M059J (cell line): ENCODE measurements at regions not wholly inside any gene's neighbourhood (a gene's known extent, or its start where the extent isn't known, plus 50 kb on each side); places are given as distances from the start of the nearest gene placed in this dataset.

Source experiments
- DNase-seq: peaks from one replicate; pipeline ENCODE4 v3.0.0-alpha.2; 2012; ENCODE audit warnings: low read depth

DNA sequence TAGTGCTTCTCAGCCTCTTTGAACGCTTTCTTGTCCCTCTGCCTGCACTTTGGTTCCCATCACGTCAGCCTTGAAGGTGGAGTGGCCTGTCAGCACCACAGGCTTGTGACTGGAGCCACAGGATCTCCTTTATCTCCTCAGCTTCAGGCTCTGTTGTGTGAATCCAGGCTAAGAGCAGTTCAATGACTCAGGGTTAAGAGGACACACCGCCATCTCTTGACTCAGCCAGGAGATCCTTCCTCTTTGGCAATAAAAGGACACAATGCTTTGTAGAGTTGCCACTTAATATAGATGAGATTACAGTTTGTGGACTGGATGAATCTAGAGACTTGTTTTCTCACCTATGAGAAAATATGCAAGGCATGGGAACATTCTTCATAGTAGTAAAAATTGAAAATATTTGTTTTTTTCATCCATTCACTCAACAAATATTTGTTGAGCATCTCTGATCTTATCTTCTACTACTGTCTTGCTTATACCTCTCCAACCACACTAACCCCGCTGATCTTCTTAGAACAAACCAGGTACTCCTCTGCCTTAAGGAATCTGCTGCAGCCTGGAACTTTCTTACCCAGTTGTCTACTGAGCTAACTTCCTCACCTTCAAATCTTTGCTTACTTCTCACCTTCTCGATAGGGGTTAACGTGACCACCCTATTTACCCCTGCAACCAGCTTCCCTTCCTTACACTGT lies 62.3 kb downstream of the UCHL1 start:
- DNase-seq, result peak; percentile 91

DNA sequence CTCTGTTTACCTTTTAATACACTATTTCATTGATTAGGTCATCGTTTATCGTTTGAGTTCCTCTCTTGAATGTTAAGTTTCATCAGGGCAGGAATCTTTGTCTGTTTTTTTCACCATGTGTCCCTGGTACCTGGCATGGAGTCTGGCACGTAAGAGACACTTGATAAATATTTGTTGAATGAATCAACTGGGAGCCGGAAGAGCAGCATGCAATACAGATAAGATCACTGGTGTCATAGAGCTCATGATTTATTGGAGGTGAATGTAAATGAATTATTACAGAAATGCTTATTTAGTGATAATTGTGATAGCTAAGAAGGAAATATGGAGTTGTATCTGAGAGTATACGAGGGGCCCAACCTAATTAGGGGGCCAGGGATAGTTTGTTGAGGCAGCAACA lies 62.8 kb downstream of the UCHL1 start:
- DNase-seq, result peak; percentile 87

DNA sequence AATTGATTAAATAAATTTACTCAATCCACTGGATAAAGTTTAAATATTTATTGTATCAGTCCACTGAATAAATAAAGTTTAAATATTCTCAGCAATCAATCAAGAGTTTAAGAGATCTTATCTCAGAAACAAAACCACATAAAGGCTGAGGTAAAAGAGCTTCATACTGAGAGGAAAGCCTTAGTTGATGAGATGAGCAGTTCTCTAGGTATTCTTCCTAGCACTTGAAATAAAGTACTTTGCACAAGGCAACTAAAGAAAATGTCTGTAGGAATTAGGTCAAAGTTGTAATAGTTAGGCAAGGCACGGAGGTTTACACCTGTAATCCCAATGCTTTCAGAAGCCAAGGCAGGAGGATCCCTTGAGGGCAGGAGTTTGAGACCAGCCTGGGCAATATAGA lies 63.5 kb downstream of the UCHL1 start:
- DNase-seq, result peak; percentile 77

DNA sequence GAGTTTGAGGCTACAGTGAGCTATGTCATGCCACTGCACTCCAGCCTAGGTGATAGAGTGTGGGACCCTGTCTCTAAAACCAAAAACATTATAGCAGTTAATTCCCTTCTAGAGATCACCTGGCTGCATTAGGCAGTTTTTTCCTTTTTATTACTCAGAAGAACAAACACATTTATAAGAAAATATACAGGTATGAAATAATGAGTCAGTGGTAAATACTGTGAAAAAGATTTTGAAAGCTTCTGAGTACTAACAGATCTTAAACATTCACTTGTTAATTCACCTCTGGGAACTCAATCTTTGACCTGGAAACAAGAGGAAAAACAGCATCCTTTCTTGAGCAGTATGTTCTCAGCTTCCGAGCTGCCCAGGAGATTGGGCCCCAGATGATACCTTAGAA lies 64.1 kb downstream of the UCHL1 start:
- DNase-seq, result no peak

DNA sequence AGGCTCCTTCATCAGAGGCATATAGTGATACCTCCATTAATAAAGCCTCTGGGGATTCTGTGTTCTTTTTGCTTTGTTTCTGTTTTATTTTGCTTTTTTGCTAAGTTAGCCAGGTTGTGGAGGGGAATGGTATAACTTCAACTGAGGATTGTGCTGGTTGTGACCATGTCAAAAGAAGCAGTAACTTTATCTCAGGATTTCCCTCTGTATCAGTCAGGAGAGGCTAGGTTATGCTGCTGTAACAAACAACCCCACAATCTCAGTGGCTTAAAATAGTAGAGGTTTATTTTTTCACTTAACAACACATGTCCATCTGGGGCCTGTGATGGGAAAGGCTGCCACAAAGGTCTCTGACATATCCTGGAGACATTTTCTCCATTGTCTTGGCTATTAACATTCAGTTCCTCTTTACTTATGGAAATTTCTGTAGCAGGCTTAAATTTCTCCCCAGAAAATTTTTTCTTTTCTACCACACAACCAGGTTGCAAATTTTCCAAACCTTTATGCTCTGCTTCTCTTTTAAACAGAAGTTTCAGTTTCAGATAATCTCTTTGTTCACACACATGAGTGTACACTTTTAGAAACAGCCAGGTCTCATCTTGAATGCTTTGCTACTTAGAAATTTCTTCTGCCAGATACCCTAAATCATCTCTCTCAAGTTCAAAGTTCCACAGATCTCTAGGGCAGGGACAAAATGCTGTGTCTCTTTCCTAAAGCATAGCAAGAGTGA lies 64.7 kb downstream of the UCHL1 start:
- no peak for DNase-seq

DNA sequence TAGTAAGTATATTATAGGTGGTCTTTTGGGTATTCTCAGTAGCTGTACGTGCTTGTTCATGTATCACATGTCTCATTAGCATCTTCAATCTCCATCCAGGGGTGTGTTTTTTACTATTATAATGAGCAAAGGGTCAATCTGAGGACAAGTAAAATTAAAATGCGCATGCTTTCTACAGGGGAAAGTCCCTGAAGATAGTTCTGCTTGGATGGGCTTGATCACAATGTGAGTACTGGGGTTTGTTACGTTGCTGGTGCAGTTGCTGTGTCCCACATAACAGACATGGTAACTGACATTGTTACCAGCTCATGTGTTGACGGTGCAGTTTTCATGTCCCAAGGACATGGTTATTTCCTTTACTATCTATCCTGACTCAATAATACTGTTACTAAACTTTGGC lies 65.9 kb downstream of the UCHL1 start:
- DNase-seq, result no peak

DNA sequence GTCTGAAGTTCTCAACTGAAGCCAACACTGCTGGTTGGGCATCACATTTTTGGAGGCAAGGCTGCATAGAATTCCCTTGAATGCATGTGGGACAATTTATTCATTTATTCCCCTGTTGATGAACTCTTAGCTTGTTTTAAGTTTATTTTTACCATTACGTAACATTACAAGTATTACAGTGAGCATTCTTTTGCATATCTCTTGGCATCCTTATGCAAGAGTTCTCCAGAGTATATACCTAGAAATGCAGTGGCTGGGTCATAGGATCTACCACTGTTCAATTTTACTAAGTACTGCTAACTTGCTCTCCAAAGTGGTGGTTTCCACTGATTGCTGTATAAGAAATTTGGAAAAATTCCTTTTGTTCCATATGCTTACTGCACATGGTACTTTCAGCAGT lies 66.5 kb downstream of the UCHL1 start:
- DNase-seq, result no peak

DNA sequence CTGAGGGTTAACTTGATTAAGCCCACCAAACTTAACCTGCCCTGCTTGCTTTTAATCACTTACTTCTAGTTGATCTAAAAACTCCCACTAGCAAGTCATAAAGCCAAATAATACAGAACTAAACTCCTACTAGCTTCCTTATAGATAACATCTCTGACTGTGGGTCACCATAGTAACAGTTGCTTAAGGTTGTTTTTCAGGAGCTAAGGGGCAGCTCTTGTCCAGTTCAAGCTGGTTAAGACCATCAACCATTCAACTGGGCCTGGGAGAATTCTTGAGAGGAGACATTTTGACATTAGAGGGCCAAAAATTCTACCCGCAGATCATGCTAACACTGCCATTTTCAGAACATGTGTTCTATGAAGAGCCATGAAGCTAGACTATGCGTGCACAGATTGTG lies 67.0 kb downstream of the UCHL1 start:
- peak; percentile 91 for DNase-seq

DNA sequence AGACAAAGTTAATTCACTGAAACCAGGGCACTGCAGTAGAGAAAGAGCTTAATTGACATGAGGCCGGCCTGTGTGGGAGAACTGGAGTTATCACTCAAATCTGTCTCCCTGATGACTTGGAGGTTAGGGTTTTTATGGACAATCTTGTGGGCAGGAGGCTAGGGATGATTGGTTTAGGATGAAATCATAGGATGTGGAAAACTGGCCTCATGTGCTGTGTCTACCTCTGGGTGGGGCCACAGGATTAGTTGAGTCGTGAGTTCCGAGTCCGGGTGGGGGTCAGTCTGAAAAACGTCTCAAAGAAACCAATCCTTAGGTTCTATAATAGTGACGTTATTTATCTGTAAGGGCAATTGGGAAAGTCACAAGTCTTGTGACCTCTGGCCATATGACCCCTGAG lies 68.1 kb downstream of the UCHL1 start:
- DNase-seq, result peak; percentile 74

DNA sequence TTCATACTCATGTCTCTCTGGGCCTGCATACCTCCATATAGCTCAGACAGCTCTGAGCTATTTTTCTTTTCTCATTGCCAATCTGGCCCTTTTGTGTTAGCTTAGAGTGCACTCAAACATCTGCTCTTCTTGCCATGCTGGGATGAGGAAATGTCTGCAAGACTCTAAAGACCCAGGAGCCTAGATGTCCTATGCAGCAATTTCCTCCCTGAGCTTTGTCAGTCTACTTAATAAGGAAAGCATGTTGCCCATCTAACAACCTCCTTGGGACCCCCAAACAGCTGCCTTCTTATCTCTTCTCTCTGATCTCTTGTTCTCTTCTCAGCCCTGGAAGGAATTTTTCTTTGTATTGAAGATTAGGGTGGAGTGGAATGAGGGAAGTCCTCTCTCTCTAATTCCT lies 69.2 kb downstream of the UCHL1 start:
- no peak for DNase-seq

DNA sequence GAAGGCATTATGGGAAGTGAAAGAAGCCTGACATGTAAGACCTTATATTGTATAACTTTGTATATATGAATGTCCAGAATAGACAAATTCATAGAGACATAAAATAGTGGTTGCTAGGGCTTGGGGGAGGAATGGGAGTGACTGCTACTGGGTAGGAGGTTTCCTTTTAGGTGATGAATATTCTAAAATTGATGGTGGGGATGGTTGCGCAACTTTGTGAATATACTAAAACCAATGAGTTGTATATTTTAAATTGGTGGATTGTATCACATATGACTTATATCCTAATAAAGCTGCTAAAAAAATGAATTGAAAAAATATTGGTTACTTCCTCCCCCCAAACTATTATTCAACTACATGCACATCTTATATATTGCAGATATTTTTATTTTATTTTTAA lies 70.0 kb downstream of the UCHL1 start:
- DNase-seq, result no peak

DNA sequence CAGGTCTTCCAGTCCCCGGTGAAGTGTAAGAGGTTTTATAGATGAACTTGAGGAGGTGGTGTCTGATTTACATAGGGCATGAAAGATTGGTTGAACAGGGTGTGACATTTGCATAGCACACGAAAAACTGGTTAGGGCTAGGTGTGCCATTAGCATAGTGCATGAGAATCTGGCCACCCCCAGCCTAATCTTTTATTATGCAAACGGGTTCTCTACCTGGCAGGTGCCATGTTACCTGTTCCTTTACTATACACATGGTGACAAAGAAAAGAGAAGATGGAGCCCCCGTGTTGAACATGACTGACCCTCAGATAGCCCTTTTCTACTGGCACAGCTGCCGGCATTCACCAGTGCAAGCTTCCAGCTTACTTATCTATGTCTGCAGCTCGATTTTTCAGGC lies 71.0 kb downstream of the UCHL1 start:
- DNase-seq, result no peak

DNA sequence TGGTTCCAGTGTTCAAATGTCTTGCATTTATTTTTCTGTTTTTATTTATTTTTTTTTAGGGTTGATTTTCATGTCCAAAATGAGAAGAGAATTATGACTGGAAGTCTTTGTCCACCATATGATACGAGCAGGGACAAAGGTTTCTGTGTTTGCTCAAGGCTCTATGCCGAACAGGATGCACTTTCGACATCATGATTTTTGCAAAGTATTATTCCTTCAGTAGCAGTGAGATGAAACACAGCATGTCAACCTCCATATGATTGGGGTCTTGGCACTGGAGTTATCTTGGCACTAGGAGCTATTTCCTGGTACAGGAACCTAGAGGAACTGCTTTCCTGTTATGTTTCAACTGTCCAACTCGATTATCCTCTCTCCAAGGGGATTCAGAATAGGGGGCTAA lies 72.6 kb downstream of the UCHL1 start:
- DNase-seq, result no peak

DNA sequence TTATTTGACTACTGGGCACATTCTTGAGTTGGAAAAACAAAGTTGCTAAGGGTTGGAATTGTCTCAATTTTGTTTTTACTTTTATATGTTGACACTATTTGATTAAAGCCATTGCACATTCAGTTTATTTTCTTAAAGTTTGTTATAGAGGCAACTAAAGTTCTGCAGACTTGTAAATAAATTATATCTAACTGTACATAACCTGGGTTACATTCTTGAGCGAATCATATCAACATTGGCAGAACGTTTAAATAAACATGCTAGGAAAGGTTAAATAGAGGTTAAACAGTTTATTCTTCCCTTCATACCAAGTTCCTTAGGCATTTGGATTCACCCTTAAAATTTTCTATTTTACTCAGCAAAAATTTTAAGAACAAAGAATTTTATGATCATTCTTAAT lies 74.5 kb downstream of the UCHL1 start:
- DNase-seq, result peak; percentile 72

DNA sequence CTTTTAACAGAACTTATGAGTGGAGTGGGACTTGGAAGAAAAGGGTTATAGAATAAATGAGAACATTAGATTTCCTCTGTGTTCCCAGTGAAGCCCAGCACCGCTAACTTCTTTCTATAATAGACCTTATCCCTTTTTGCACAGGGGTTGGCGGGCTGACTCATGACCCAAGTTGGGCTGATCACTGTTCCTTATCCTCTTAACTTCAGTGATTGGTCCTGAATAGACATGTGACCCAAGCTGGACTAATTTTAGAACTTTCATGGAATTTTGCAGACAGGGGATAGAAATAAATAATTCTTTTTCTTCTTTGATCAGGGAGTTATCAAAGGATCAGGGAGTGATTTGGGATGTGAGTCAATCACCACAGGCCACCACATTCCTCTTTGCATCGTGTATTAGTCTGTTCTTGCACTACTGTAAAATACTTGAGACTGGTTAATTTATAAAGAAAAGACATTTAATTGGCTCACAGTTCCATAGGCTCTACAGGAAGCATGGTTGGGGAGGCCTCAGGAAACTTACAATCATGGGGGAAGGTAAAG lies 75.9 kb downstream of the UCHL1 start:
- DNase-seq, result peak; percentile 65

DNA sequence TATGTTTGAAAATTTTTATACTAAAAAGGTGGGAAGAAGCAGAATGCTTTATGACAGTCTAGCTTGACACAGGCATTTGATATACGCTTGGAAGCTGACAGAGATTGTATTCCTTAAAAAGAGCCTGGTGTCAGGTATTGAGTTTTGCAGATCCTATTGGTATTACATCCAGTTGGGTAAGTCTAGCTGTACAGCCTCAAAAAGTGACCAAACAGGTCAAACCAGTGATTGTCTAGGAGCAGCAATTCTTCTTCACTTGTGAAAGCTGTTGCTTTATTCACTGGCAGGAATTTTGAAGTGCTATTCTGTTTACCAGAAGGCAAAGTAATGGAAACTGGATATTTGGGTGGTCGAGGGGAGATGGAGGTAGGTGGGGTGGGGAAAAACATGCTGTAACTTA lies 77.5 kb downstream of the UCHL1 start:
- DNase-seq, result no peak

DNA sequence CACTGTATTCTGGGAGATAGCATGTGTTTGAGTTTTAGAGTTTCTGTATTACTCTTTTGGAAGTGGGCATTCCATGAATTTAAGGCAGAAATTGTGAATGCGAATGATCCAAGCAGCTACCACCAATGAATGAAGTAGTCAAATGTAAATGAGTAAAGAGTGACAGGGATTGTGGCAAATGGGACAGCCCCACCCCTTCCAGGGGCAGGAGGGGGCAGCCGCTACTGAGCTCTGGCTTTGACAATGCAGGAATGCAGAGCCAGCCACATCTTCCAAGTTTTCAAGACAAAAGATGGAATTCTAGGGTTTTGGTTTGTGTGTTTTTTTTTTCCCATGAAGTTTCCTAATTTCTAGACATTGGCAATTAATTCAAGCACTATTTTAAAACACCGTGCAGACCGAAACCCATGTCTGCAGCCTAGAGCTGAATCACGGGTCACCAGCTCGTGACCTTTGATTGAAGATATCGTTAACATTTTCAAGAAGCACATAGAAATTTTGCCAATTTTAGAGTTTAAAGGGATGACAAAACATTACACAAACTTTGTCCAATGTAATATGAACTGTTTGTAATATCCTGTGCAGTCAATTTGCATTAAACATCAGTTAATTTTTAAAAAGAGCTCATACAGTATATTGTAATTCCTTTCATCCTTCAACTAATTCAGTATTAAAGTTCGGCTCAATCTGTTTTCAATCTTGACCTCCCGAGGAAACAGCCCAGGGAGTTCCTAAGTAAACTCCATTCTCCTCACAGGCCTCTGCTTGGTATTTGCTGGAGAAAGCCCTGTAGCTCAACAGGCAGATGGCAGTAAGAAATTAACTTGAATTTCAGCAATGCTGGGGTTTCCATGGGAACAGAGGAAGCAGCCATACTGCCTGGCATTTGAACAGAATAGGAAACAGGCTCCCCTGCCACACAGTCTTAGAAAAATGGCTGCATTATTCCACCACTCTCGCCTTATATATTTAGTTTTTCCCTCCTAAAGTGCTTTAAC lies 83.4 kb downstream of the UCHL1 start:
- DNase-seq, result peak; percentile 92

DNA sequence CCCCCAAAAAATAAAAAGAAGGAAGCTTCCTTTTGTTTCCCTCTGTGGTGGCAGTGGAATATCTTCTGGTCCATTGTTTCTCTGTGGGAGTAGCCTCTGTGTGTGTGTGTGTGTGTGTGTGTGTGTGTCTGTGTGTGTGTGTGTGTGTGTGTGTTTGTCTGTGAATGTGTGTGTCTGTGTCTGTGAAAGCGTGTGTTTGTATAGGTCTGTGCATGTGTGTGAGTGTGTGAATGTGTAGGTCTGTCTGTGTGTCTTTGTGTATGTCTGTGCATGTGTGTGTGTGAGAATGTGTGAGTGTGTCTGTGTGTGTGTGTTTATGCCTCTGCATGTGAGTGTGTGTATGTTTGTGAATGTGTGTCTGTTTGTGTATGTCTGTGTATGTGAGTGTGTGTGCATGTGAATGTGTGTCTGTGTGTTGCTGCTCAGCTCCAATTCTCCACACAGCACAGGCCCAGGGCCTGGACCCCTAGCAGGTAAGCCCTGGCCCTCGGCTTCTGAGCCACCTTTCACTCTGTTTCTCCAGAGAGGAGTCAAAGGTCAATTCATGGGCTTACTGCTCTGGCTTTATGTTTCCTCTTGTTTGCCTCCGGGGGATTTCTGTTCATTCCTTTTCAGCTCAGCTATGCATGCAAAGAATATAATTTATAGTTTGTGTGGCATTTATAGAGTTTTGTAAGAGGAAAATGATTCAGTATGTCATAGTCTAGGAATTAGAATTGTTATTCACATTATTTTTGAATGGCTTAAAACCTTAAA lies 89.8 kb downstream of the UCHL1 start:
- DNase-seq, result peak; percentile 96

DNA sequence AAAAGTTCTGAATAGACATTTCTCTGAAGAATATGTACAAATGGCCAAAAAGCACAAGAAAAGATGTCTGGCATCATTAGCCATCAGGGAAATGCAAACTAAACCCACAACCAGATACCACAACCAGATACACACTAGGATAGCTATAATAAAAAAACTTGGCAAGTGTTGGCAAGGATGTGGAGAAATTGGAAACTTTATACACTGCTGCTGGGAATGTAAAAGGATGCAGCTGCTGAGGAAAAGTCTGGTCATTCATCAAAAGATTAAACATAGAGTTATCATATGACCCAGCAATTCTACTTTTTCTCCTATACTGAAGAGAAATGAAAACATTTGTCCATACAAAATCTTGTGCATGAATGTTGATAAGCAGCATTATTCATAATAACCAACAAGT lies 92.3 kb downstream of the UCHL1 start:
- DNase-seq, result peak; percentile 71

DNA sequence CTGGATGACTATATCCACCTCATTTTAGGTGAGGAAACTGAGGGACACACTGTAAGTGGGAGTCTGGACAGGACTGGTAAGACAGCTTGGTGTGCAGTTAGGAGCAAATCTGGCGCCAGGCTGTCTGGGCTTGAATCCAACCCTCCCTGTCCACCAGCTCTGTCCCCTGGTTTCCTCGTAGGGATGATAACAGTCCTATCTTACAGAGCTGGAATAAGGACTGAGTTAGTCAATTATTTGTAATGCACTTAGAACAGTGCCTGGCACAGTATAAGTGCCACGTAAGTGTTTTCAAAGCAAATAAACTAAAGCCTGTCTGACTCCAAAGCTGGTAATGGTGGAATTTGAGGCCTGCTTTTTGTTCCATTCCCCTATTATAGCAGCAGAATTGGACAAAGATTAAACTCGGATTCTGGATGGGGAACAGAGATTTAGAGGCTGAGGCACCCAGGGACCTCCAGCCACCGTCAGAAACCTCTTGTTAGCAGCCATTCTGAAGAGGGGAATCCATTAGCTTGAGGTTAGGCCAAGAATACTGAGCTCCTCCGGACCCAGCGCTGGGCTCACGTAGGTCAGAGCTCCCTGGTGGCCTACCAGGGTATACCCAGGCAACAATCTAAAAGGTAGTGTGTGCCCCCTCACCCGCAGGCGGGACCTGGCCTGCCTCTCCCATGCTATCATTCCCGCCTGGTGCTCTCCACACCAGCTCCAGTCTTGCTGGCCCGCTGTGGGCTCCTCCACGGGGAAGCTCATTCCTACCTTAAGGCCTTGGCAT lies 102.1 kb downstream of the UCHL1 start:
- DNase-seq, result peak; percentile 66

DNA sequence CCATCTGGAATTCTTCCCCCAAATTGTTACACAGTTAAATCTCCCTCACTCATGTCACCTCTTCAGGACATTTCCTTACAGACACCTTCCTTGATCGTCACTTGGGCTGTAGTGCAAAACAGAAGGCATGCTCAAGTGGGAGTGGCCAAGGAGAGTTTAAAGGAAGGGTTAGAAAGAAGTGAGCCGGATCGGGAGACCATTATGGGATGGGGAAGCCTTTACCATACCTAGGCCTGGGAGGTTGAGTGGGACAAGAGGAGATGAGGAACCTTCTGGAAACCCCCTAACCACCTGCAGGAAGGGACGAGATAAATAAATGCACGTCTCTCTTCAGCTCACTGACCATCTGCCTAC lies 102.7 kb downstream of the UCHL1 start:
- DNase-seq, result no peak
